OCI-M2 (cell line): ENCODE measurements at regions not wholly inside any gene's neighbourhood (a gene's known extent, or its start where the extent isn't known, plus 50 kb on each side); places are given as distances from the start of the nearest gene placed in this dataset.
"Not testable (repeated sequence)": the region's sequence is repeated elsewhere in the genome, so short reads cannot be mapped to it uniquely, and the experiment has no call there.

Experiments
- DNase-seq: peaks from one replicate; lab custom pipeline; 2025; ENCODE audit not compliant: unreplicated experiment; lab: John Stamatoyannopoulos, UW

DNA sequence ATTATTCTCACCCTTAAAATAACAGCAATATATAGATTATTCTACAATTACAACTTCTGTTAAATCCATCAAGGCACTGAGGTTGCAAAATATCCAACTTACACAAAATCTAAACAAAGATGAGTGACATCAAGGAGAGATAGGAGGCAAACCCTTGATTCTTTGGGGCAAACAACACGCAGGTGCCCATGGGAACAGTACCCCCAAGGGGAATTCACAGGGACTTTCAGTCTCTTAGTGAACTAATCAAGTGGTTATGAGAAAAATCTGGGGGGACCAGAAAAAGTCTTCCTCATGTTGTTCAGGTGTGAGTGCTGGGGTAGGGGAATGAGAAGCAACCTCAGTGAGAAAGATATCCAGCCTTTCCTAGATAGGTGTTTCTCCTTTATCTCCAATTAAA, 1107.9 kb downstream of the PLA2G4A start:
- DNase-seq = no peak

DNA sequence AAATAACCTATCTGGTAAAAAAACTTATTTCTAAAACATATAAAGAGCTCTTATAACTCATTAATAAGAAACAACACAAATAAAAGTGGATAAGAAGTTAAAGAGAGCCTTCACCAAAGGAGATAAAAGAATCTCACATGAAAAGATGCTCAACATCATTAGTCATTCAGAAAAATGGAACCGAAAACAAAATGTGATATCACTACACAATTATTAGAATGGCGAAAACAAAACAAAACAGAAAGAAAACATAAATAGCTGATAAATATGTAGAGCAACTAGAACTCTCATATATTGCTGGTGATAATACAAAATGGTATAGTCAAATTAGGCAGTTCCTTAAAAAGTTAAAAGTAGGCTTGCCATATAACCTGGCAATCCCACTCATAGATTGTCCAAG, 1109.3 kb downstream of the PLA2G4A start:
- no peak for DNase-seq

DNA sequence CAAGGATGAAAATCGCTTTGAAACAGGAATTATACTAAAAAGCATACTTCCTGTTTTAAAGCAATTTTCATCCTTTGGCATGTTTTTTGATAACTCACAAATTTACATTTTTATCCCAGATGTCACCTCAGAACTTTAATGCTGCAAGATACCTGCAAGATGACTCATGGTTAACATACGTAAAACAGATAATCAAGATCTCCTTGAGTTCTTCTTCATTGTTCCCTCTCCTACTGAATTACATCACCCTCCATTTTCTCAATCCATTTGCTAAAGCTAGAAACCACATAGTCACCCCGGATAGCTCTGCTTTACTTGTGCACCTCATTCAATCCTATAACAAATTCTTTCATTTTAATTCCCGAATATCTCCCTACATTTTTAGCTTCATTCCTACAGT, 1114.2 kb downstream of the PLA2G4A start:
- DNase-seq = no peak

DNA sequence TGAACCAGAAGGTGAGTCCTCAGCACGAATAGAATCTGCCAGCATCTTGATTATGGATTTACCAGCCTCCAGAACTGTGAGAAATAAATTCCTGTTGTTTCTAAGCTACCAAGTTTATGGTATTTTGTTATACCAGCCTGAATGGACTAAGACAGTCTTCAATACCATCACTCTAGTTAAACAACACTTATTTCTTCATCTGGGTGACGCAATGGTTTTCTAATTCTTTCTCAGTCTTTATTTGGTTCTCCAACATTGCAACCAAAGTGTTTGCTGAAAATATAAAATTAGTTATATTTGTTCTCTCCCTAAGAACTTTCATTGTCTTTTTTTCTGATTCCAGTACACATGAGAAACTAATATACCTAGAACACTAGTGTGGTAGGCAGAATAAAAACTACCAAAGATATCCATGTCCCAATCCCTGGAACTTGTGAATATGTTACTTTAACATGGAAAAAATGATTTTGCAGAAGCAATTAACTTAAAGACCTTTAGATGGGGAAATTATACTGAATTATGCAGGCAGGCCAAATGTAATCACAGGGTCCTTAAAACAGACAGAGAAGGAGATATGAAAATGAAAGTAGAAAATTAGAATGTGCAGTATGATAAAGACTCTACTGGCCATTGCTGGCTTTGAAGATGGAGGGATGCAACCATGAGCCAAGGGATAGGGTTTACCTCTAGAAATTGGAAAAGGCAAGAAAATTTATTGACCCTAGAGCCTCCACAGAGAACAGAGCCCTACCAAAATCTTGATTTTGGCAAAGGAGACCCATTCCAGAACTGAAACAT, 1115.1 kb downstream of the PLA2G4A start:
- DNase-seq = no peak

DNA sequence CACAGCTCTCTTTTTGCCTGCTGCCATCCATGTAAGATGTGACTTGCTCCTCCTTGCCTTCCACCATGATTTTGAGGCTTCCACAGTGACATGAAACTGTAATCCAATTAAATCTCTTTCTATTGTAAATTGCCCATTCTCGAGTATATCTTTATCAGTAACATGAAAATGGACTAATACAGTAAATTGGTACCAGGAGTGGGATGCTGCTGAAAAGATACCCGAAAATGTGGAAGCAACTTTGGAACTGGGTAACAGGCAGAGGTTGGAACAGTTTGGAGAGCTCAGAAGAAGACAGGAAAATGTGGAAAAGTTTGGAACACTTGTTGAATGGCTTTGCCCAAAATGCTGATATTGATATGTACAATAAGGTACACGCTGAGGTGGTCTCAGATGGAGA, 1117.9 kb downstream of the PLA2G4A start:
- not testable (repeated sequence) for DNase-seq

DNA sequence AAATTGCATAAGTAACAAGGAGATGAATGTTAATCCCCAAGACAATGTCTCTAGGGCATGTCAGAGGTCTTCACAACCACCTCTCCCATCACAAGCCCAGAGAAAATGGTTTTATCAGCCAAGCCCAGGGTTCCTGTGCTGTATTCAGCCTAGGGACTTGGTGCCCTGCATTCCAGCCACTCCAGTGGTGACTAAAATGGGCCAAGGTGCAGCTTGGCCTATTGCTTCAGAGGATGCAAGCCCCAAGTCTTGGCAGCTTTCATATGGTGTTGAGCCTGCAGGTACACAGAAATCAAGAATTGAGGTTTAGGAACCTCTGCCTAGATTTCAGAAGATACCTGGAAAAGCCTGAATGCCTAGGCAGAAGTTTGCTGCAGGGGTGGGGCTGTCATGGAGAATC, 1118.6 kb downstream of the PLA2G4A start:
- DNase-seq = no peak

DNA sequence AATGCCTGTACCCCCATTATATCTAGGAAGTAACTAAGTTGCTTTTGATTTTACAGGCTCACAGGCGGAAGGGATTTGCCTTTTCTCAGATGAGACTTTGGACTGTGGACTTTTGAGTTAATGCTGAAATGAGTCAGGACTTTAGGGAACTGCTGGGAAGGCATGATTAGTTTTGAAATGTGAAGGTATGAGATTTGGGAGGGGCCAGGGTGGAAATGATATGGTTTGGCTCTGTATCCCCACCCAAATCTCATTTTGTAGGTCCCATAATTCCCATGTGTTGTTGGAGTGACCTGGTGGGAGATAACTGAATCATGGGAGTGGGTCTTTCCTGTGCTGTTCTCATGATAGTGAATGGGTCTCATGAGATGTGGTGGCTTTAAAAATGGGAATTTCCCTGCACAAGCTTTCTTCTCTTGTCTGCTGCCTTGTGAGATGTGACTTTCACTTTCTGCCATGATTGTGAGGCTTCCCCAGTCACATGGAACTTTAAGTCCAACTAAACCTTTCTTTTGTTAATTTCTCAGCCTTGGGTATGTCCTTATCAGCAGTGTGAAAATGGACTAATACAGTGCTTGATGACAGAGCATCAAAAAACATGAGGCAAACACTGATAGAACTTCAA, 1119.5 kb downstream of the PLA2G4A start:
- DNase-seq = no peak

DNA sequence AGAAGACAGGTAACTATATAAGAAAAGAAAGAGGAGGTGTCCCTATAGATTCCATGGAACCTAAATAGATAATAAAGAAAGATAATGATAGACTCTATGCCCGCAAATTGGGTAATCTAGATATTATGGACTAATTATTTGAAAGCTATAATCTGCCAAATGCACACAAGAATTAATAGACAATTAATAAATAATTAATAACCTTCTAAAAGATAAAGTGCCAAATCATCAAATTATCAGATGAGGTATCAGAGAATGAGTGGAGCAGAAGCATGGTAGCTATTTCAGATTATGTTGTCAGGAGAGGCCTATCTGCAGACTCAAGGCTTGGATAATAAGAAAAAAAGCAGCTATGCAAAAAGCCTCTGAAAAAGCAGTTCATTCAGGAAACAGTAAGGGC, 1120.8 kb downstream of the PLA2G4A start:
- no peak for DNase-seq

DNA sequence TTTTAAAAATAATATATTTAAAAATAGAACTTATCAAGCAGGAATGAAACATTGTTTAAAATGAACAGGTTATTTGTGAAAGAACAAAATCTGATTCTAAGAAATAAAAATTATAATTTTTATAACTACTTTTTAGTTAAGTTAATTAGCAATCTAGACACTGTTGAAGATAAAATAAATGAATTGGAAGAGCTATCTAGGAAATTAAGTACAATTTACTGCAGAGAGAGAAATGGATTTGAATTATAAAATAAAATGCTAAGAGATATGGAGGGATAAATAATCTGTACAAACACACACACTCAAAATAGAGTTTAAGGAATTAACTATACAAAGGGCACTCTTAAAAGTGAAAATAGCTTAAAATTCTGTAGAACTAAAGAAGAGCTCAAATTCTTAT, 1123.1 kb downstream of the PLA2G4A start:
- DNase-seq = no peak

DNA sequence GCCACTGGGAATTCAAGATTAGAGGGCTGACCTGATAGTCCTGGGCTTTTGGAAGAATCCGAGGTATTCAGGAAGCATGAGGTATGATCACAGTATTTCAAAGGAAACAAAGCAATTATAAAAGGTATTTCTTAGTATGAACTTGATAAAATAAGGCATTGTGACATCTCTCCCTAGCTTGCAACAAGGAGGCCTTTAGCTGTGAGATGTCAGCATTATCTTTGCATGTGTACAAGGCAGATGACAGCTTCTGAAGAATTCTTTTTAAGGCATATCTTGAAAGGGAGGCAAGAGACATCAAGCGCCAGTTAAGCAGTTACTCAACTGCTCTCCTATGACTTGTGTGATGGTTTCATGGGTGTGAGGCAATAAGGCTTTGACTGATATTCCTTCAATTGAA, 1123.7 kb downstream of the PLA2G4A start:
- DNase-seq = no peak

DNA sequence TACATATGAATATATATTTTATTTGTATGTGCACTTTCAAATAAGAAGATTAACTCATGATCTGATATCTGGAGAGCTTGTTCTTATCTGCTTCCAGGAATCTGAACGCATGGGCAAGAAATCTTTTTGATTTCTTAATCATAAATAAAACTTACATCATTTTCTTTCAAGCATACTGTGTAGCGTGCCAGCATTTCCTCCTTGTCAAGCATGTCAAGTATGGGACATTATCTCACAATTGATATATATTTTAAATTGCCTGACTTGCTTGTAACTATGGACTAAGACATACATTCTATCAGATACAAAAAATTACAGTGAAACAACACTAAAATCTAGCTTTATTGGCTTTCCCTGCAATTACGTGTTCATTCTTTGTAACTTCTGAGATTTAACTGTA, 1128.2 kb downstream of the PLA2G4A start:
- DNase-seq = no peak

DNA sequence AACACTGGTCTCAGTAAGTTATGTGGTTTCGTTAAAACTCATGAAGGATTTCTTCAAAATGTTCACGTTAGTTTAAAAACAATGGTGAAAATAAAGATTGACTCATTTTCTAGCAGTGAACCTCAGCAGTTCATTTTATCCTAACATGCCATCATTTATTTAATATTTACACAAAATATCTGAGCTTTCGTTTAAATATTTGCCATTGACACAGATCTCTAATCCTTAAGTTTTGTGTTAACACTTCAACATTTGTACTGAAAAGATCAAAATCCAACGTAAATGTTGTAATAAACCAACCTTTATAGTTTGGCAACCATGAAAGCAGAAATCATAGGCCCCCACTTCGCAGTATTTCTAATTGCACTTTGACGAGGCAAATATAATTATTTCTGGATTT, 1129.5 kb downstream of the PLA2G4A start:
- DNase-seq = no peak

DNA sequence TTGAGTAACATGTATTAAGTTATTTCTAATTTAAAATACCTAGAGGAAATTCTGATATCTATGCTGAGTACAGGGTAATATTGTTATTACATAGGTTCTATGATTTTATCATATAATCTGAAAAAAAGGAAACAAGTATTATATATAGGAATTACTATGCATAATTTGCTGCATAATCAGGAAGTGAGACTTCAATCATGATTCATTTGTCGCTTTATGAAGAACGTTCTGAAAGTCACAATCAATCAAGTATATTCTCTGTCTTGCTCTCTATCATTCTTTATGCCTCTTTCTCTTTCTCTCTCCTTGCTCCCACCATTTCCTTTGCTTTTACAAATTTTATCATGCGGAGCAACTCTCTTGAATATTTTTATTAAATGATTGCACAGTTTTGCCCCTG, 1130.3 kb downstream of the PLA2G4A start:
- DNase-seq = no peak

DNA sequence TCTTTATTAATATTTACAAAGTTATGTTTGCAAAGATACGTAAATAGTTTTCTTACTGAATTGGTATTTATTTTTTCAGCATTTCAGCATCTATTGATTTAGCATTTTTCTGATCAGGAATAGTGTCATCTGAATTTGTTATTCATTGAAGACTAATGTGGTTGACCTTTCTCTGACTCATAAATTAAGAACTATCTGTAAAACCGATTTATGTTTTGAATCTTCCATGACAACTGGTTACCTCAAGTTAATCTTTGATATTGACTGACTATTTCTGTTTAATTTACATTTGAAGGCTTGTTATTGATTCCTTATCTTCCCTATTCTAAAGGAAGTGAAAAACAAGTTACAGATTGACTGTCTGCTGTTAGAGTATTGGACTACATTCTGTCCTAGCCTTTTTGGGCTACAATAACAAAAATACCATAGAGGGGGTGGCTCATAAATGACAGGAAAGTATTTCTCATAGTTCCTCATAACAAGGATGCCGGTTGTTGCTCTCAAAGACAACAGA, 1131.4 kb downstream of the PLA2G4A start:
- no peak for DNase-seq

DNA sequence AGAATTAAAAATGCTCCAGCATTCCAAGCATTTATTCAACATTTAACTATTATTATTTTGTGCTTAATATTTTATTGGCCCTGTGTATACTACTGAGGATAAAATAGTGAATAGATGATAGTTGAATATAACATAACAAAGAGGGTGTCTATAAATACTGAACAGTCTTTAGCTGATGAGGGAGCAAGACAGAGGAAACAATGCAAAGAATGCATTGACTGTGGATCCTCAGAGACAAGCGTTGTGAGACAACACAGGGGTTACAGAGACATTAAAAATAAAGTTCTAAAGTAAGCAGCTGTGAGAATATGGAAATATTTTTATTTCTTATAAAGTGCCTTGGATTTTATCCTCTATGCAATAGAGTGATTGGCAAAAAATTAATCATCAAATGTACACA, 1133.1 kb downstream of the PLA2G4A start:
- DNase-seq = no peak

DNA sequence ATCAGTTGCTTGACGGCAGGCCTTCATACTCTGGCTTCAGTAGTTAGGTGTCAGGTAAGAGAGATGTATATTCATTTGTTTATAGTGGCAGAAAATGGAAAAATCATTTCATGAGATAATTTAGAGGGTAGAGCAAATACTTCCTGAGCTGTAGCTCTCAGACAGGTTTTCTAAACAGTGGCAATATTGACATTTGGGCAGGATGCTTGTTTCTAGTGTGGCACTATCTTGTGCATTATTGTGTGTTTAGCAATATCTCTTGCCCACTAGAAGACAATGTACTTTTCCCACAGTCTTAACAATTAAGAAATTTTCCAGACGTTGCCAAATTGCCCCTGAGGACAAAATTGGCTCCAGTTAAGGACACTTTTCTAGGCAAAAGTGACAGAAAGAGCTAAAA, 1143.1 kb downstream of the PLA2G4A start:
- no peak for DNase-seq

DNA sequence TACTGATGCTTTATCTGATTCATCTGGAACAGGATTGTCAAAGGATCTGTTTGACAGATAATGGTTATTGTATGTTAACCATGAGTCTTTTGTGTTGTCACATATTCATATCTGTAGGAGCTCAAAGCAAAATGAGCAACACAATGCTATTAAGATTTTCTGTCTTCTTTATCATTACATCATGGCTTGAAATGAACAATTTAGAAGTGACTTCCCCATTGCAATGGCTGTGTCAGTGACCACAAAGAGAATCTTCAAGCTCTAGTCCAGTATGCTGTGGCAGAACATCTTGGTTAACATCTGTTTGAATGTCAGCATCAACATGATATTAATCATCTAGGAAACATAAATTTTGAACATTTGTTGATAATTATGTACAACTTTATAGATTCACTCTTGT, 1148.5 kb downstream of the PLA2G4A start:
- no peak for DNase-seq

DNA sequence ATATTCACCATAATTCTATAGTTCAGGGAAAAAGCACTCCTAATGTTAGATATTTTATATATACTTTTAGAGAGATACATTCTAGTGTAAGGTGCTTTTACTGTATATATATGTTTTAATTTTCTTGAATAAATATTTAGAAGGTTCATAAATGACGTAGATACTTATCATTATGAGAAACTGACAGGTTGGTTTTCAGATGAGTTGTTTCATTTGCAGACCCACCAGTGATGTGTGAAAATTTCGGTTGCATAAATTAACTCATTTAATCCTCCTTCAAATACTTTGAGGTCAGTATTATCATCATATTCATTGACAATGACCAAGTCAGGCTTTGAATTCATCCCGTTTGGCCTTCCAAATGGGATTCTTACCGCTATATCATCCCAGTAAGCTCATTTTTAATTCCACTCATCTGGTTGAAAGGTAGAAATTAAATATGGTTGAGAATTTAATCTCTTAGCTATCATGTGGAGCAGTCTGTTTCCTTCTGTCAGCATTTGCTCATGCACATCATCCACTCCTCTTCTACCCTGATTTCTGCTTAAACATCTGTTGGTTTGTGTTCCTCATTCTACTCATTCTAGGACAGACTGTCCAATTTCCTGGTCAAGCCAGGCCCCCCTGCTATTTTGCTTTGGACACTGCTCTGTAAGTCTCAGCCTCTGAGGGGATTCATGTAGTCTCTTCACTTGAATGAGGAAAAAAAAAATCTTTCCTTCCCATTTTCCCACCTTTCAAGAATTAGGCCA, 1156.6 kb downstream of the PLA2G4A start:
- DNase-seq = no peak

DNA sequence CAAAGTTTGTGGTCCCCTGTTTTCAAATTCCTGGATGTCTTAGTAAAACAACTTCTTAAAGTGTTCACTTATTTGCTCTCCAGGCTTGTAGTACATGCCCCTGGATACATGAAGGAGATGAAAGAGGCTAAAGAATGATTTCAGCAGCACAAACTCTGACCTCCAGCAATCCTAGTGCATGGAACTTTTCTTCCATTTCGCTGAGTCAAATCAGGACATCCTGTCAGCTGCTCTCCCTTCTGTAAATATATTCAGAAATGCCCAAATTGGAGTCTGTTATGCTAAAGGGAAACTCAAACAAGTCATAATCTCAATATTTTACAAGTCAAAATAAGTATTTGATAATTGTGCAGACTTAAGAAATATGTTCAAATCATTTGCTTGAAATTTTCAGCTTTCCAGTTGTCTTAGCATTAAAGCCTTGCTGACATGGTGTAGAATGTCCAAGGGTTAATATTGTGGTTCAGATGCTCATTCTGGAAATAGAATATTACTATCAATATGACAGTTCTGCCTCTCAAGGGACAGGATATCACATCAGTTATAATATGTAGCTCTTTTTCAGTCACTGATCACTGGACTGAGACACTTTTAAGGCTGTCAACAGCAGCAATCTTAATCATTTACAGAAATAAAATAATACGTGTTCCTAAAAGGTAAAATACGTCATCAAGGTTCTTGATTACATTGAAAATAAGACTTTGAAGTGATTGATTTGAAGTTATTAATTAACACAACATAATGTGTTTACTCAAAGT, 1157.3 kb downstream of the PLA2G4A start:
- no peak for DNase-seq

DNA sequence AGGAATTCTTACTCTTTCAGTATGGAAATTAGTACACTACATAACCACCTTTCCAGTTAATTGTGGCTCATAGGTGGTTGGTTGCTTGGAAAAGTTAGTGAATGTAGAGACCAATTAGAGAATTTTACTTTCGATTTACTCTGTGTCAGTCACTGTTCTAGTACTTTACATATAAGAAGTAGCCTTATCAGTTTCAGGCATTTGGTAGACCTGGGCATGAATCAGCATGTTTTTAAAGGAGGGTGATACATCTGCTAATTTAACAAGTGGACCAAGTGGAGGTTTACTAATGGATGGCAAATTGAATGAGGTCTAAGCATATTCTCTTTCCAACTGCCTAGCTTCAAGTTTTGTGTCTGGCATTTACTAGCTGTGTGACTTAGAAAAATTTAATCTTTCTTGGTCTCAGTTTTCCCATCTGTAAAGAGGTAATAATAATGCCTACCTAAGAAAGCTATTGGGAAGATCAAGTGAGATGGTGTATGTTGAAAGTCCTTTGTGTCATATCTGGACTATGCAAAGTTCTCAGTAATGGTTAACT, 1158.6 kb downstream of the PLA2G4A start:
- no peak for DNase-seq

DNA sequence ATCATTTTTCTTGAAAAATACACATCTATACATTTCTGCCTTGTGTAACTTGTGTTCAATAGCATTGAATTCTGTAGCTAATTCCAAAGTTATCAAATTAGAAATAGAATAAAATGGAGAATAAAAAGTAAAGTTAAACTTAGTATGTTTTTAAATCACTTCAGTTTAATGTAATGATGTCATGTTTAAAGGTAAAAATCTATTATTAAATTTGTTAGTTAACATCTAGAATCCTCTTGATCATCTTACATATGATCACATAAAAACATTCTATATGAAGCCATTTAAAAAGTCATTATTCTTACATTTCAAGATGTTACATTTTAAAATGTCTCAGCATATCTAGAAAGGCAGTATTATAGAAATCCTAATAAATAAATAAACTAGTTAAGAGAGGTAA, 1163.2 kb downstream of the PLA2G4A start:
- no peak for DNase-seq
